Activated T-cell treated with anti-CD3 and anti-CD28 coated beads for 1 hour (primary cell): ENCODE measurements at regions not wholly inside any gene's neighbourhood (a gene's known extent, or its start where the extent isn't known, plus 50 kb on each side); places are given as distances from the start of the nearest gene placed in this dataset.

Experiments used
- DNase-seq: peaks from one replicate; pipeline ENCODE4 v3.0.0-alpha.2; 2020; ENCODE audit warnings: low read depth

- DNase-seq, result no peak
Observed at GRCh38 chr2:203813684-203814083, 53.9 kb upstream of the CTLA4 start.

- peak; percentile 21 for DNase-seq
Observed at GRCh38 chr2:203814661-203815540, 52.7 kb upstream of the CTLA4 start.

DNA sequence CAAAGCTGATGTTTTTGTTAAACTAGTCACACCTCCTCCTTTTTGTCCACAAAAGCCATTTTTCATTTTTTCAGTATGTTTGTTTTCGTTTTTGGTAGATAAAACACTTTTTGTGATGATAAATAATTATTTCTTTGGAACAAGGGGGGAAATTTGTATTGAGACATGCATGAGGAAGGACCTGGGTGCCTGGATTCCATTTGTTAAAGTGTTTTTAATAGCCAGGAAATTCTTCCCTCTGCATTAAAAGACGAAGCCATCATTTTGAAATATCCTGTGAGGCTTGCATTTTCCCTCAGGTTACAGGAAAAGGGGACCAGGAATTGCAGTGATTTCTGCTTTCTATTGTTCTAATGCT is 52.1 kb upstream of the CTLA4 start:
- no peak for DNase-seq

GRCh38 chr2:203817147-203817546 is 50.4 kb upstream of the CTLA4 start:
- DNase-seq, result no peak
